Activated CD4-positive, alpha-beta memory T cell treated with anti-CD3 and anti-CD28 coated beads, Interleukin-2, amount 10 ng/mL, durations not matched to agents 7 days and 5 days (primary cell): ENCODE measurements at regions not wholly inside any gene's neighbourhood (a gene's known extent, or its start where the extent isn't known, plus 50 kb on each side); places are given as distances from the start of the nearest gene placed in this dataset.
"Not testable (repeated sequence)": the region's sequence is repeated elsewhere in the genome, so short reads cannot be mapped to it uniquely, and the experiment has no call there.

Source experiments
- CTCF ChIA-PET: fragments of 350-600 bp; sonication (Branson Sonifier 250); formaldehyde crosslinking; loops from one replicate; lab custom pipeline; 2021; ENCODE audit warnings: antibody characterized with exemption, inconsistent platforms; lab: Charles Lee
- POLR2A ChIA-PET: fragments of 350-600 bp; sonication (Branson Sonifier 250); formaldehyde crosslinking; loops from one replicate; lab custom pipeline; 2021; ENCODE audit warnings: antibody characterized with exemption; lab: Charles Lee
- DNase-seq: peaks from one replicate; pipeline ENCODE4 v3.0.0-alpha.2; 2020
- H3K27ac Mint-ChIP-seq: one replicate; pipeline ENCODE4 v1.8.0; 2021; ENCODE audit warnings: mild to moderate bottlenecking, mixed read lengths
- H3K27me3 Mint-ChIP-seq: one replicate; pipeline ENCODE4 v1.8.0; 2021; ENCODE audit warnings: mixed read lengths
- H3K36me3 Mint-ChIP-seq: one replicate; pipeline ENCODE4 v1.8.0; 2021; ENCODE audit warnings: low read depth, mixed read lengths
- H3K4me1 Mint-ChIP-seq: one replicate; pipeline ENCODE4 v1.8.0; 2021; ENCODE audit warnings: mixed read lengths
- H3K4me3 Mint-ChIP-seq: one replicate; pipeline ENCODE4 v1.8.0; 2021; ENCODE audit warnings: mild to moderate bottlenecking, mixed read lengths
- H3K9me3 Mint-ChIP-seq: one replicate; pipeline ENCODE4 v1.8.0; 2021; ENCODE audit warnings: mixed read lengths

GRCh38 chrX:43225626-43226328 lies 430.3 kb upstream of the MAOA start:
- no peaks in the 10 kb centered on the region for H3K36me3 Mint-ChIP-seq
- no peaks in the 10 kb centered on the region for H3K4me1 Mint-ChIP-seq
- H3K4me3 Mint-ChIP-seq: no peak overlapping the region
- DNase-seq: no peak
- no peaks in the 10 kb centered on the region for H3K27me3 Mint-ChIP-seq
- H3K27ac Mint-ChIP-seq: no peak overlapping the region
- ChIA-PET POLR2A (no interaction called here), CTCF (no interaction called here)
- H3K9me3 Mint-ChIP-seq: no peaks in the 10 kb centered on the region

DNA sequence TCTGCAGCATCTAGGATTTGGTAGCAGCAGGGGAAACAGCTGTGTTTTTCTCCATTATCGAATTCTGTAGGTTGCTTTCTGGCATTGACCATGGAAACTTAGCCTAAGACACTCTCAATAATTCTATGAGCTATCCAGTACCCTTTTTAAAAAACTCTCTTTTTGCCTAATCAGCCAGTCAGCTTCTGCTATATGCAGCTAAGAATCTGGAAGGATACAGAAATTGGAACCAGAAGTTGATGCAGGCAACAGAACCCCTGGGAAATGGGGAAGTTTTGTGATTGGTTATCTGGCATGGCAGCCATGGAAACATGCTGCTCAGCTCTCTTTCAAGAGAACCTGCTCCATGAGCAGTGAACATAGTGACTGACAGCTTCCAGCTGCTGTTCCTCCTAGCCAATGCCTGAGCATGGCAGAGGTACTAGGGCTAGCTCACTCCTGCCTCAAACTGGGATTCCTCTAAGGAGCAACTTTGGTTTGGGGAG lies 417.6 kb upstream of the MAOA start:
- CTCF ChIA-PET: no interaction called here
- DNase-seq: no peak
- no peaks in the 10 kb centered on the region for H3K36me3 Mint-ChIP-seq
- H3K4me1 Mint-ChIP-seq: no peaks in the 10 kb centered on the region
- no peaks in the 10 kb centered on the region for H3K9me3 Mint-ChIP-seq
- H3K27ac Mint-ChIP-seq: no peak overlapping the region
- POLR2A ChIA-PET: no interaction called here
- no peaks in the 10 kb centered on the region for H3K27me3 Mint-ChIP-seq
- H3K4me3 Mint-ChIP-seq: no peak overlapping the region

GRCh38 chrX:43239356-43239755 lies 416.7 kb upstream of the MAOA start:
- no peaks in the 10 kb centered on the region for H3K36me3 Mint-ChIP-seq
- H3K4me3 Mint-ChIP-seq: no peak overlapping the region
- ChIA-PET CTCF (no interaction called here), POLR2A (no interaction called here)
- H3K27ac Mint-ChIP-seq: no peak overlapping the region
- DNase-seq: no peak
- no peaks in the 10 kb centered on the region for H3K9me3 Mint-ChIP-seq
- H3K27me3 Mint-ChIP-seq: no peaks in the 10 kb centered on the region
- H3K4me1 Mint-ChIP-seq: no peaks in the 10 kb centered on the region

- ChIA-PET POLR2A (no interaction called here), CTCF (no interaction called here)
- H3K9me3 Mint-ChIP-seq: no peaks in the 10 kb centered on the region
- no peak overlapping the region for H3K4me3 Mint-ChIP-seq
- no peaks in the 10 kb centered on the region for H3K36me3 Mint-ChIP-seq
- no peaks in the 10 kb centered on the region for H3K4me1 Mint-ChIP-seq
- no peak overlapping the region for H3K27ac Mint-ChIP-seq
- no peak for DNase-seq
- no peaks in the 10 kb centered on the region for H3K27me3 Mint-ChIP-seq
Measured at GRCh38 chrX:43255596-43255995, 400.5 kb upstream of the MAOA start.

GRCh38 chrX:43266487-43266886 lies 389.6 kb upstream of the MAOA start:
- peaks cover 2% of the 10 kb centered on the region for H3K9me3 Mint-ChIP-seq
- POLR2A ChIA-PET: no interaction called here

GRCh38 chrX:43267652-43268051 lies 388.4 kb upstream of the MAOA start:
- Mint-ChIP-seq H3K27ac (no peak overlapping the region), H3K4me3 (no peak overlapping the region), H3K27me3 (no peaks in the 10 kb centered on the region), H3K36me3 (no peaks in the 10 kb centered on the region), H3K4me1 (no peaks in the 10 kb centered on the region), H3K9me3 (peaks cover 2% of the 10 kb centered on the region)
- no peak for DNase-seq
- CTCF ChIA-PET: no interaction called here
- POLR2A ChIA-PET: no interaction called here

More at GRCh38 chrX:43266487-43266886, 389.6 kb upstream of the MAOA start:
- DNase-seq: no peak
- Mint-ChIP-seq H3K36me3 (no peaks in the 10 kb centered on the region), H3K4me1 (no peaks in the 10 kb centered on the region), H3K27me3 (no peaks in the 10 kb centered on the region), H3K27ac (no peak overlapping the region), H3K4me3 (no peak overlapping the region)
- CTCF ChIA-PET: no interaction called here

DNA sequence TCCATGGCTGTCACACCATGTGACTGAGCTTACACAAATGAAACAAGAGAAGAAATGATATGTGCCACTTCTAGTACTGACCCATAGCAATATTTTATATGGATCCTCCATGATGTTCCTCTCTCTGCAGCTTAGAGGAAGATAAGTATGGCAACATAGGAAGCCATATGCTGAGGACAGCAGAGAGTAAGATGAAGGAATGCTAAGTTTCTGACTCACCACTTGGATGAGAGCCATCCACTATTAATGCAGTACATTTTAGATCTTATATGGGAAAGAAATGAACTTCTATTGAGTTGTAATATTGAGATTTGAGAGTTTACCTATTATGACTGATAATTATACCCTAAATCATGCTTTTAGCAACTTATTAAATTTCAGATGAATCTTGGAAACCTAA lies 386.9 kb upstream of the MAOA start:
- Mint-ChIP-seq H3K9me3 (peaks cover 2% of the 10 kb centered on the region), H3K27me3 (no peaks in the 10 kb centered on the region), H3K36me3 (no peaks in the 10 kb centered on the region), H3K27ac (no peak overlapping the region), H3K4me1 (no peaks in the 10 kb centered on the region), H3K4me3 (no peak overlapping the region)
- CTCF ChIA-PET: no interaction called here
- POLR2A ChIA-PET: no interaction called here
- no peak for DNase-seq

GRCh38 chrX:43277879-43278278 lies 378.2 kb upstream of the MAOA start:
- no peaks in the 10 kb centered on the region for H3K27me3 Mint-ChIP-seq
- no peaks in the 10 kb centered on the region for H3K4me1 Mint-ChIP-seq
- H3K27ac Mint-ChIP-seq: no peak overlapping the region
- no peak overlapping the region for H3K4me3 Mint-ChIP-seq
- POLR2A ChIA-PET: no interaction called here
- CTCF ChIA-PET: no interaction called here
- no peak for DNase-seq
- no peaks in the 10 kb centered on the region for H3K9me3 Mint-ChIP-seq
- H3K36me3 Mint-ChIP-seq: no peaks in the 10 kb centered on the region

DNA sequence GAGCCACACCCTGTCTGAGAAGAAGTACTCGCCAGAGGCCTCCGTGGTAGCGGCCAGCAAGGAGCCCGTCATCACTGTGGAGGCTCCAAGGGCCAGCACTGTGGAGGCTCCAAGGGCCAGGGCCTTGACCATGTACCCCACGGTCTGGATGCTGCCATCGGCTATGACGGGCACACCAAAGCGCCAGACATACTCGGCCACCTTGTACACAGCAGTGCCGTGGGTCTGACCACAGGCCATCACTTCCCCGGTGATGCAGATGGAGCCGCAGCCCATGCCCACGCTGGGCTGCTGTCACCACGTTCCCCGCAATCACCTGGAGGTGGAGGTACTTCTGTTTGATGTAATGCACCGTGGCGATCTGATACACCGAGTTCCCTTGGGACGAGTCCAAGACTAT lies 377.7 kb upstream of the MAOA start:
- ChIA-PET POLR2A (no interaction called here), CTCF (no interaction called here)
- H3K9me3 Mint-ChIP-seq: no peaks in the 10 kb centered on the region
- no peaks in the 10 kb centered on the region for H3K36me3 Mint-ChIP-seq
- H3K27me3 Mint-ChIP-seq: no peaks in the 10 kb centered on the region
- H3K27ac Mint-ChIP-seq: no peak overlapping the region
- H3K4me3 Mint-ChIP-seq: no peak overlapping the region
- no peak for DNase-seq
- H3K4me1 Mint-ChIP-seq: no peaks in the 10 kb centered on the region

GRCh38 chrX:43279341-43279808 lies 376.7 kb upstream of the MAOA start:
- Mint-ChIP-seq H3K36me3 (no peaks in the 10 kb centered on the region), H3K27ac (no peak overlapping the region), H3K4me1 (no peaks in the 10 kb centered on the region), H3K9me3 (no peaks in the 10 kb centered on the region), H3K4me3 (no peak overlapping the region), H3K27me3 (no peaks in the 10 kb centered on the region)
- CTCF ChIA-PET: no interaction called here
- POLR2A ChIA-PET: no interaction called here
- DNase-seq: no peak

DNA sequence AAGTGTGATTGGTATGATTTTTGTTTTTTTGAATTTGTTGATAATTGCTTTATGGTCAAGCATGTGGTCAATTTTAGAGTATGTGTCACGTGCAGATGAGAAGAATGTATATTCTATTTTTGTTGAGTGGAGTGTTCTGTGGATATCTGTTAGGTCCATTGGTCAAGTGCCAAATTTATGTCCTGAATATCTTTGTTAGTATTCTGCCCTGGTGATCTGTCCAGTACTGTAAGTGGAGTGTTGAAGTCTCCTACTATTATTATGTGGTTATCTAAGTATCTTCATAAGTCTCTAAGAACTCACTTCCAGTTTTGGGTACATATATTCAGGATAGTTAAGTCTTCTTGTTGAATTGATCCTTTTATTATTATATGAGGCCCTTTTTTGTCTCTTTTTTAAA lies 372.9 kb upstream of the MAOA start:
- H3K4me3 Mint-ChIP-seq: no peak overlapping the region

GRCh38 chrX:43311625-43312024 lies 344.5 kb upstream of the MAOA start:
- DNase-seq, POLR2A ChIA-PET, H3K27me3 Mint-ChIP-seq, CTCF ChIA-PET, H3K9me3 Mint-ChIP-seq, H3K4me3 Mint-ChIP-seq, H3K4me1 Mint-ChIP-seq, H3K36me3 Mint-ChIP-seq, H3K27ac Mint-ChIP-seq: not testable (repeated sequence)

More for the DNA sequence above, 372.9 kb upstream of the MAOA start:
- Mint-ChIP-seq H3K4me1 (no peaks in the 10 kb centered on the region), H3K27ac (no peak overlapping the region), H3K36me3 (no peaks in the 10 kb centered on the region), H3K9me3 (no peaks in the 10 kb centered on the region), H3K27me3 (no peaks in the 10 kb centered on the region)
- POLR2A ChIA-PET: no interaction called here
- CTCF ChIA-PET: no interaction called here
- no peak for DNase-seq

DNA sequence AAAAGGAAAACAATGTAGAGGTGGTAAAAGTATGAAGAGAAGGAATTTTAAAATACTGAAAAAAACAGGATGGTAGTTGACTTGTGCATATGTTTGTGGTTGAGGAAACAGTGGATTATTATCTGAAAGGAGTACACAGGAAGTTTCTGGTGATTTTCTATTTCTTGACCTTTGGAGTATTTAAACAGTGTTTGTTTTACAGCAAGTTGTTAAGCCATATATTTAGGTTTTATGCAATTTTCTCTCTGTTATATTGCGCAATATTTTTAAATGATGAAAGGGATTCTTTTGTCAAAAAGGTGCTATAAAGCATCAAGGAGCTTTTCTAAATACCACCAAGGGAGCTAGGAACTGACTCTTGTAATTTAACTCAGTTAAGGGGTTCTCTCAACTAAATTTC lies 343.1 kb upstream of the MAOA start:
- POLR2A ChIA-PET: no interaction called here
- no peak for DNase-seq
- Mint-ChIP-seq H3K4me1 (no peaks in the 10 kb centered on the region), H3K9me3 (no peaks in the 10 kb centered on the region), H3K4me3 (no peak overlapping the region), H3K27me3 (no peaks in the 10 kb centered on the region), H3K36me3 (no peaks in the 10 kb centered on the region), H3K27ac (no peak overlapping the region)
- CTCF ChIA-PET: no interaction called here

DNA sequence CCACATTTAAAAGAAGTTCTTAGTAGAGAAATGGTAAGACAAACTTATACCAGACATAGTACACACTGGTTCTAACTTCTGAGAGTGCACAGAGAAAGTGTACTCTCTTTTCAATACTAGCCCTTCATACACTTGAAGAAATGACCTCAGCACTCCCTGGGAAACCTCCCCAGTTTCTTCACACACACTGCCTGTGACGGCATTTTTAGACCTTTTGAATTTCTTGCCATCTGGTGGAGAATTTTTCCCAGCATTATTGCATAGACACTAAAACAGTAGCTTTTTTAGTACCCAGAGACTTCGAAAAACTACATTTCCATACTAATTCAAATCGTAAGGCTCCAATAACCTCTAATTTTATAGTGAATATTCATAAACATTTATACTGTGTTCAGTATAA lies 341.6 kb upstream of the MAOA start:
- no peak overlapping the region for H3K27ac Mint-ChIP-seq
- H3K4me1 Mint-ChIP-seq: no peaks in the 10 kb centered on the region
- H3K4me3 Mint-ChIP-seq: no peak overlapping the region
- ChIA-PET POLR2A (no interaction called here), CTCF (interaction anchor here (0.6 kb wide), 1 partner anchor 422 kb away, joined by 3 read pairs; no protein-coding TSS in a partner anchor)
- H3K27me3 Mint-ChIP-seq: no peaks in the 10 kb centered on the region
- H3K36me3 Mint-ChIP-seq: no peaks in the 10 kb centered on the region
- no peak for DNase-seq
- H3K9me3 Mint-ChIP-seq: no peaks in the 10 kb centered on the region
